NCI-H524 treated with DMSO at 0.1 percent for 48 hours (cell line): ENCODE measurements at regions not wholly inside any gene's neighbourhood (a gene's known extent, or its start where the extent isn't known, plus 50 kb on each side); places are given as distances from the start of the nearest gene placed in this dataset.
"Not testable (repeated sequence)": the region's sequence is repeated elsewhere in the genome, so short reads cannot be mapped to it uniquely, and the experiment has no call there.

ENCODE experiments used
- DNase-seq: peaks from one replicate; lab custom pipeline; 2025; lab: John Stamatoyannopoulos, UW

GRCh38 chr5:156053056-156053455, 273.9 kb upstream of the SGCD start:
- no peak for DNase-seq

DNA sequence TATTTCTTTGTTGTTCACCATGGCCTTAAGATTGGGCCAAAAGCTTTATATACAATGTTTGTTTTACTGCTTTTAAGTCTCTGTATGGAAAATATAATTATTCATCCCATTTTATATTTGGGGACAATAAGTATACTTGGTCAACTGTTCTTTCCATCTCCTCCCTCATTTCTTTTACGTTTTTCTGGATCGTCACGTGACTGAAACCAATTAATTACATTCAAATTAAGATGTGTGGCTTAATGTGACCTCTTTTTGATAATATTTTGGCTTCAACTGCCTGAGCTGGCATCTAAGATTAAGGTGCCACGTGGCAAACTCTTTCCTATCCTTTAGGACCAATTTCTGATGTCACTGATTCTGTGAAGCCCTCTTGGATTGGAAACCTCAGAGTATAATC, 250.1 kb upstream of the SGCD start:
- DNase-seq = no peak

- DNase-seq = no peak
Observed at GRCh38 chr5:156087577-156088110, 239.3 kb upstream of the SGCD start.

GRCh38 chr5:156089955-156090940, 236.7 kb upstream of the SGCD start:
- DNase-seq = not testable (repeated sequence)

- DNase-seq = no peak
Observed at GRCh38 chr5:156093024-156093423, 233.9 kb upstream of the SGCD start.

DNA sequence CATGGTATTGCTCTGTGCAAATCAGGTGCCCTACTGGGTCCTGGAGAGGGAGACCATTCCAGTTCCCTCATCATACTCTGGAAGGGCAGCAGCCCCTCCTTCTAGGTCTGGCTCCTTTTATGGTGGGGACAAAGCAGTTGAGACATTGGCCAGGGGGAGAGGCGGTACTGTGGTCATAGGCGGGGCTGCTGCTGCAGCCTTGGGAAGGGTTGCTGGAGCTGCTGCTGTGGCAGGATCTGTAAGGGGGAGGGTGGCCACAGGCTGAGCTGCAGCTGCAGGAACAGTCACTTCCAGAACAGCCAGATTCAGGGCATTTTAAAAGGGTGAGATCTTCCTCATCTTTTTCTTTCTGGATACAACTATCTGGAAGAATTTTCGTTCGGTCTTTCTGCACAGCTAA, 233.0 kb upstream of the SGCD start:
- no peak for DNase-seq

DNA sequence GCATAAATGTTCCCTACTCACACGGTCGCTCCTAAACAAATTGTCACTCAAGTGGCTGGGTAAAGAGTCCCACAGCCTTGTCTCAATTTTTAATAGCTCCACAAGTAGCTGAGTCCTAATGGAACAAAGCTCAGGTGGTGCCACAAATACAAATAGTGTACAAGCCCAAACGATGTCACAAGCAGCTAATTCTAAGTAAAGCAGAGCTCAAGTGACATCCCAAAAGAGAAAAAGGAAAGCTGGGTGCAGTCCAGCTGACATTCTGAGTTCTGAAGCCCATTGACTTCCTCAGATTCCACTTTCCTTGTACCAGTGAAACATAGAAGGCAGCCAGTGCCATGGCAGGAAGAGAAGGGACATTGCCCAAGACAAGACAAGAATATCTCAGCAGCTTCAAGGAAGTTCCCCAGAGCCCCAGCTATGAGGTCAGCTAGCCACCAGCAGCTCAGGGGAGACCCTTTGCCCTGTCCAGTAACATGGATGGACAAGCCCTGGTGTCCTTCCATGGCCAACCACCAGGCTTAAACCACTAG, 231.2 kb upstream of the SGCD start:
- DNase-seq = no peak

GRCh38 chr5:156096259-156096658, 230.7 kb upstream of the SGCD start:
- DNase-seq = no peak

DNA sequence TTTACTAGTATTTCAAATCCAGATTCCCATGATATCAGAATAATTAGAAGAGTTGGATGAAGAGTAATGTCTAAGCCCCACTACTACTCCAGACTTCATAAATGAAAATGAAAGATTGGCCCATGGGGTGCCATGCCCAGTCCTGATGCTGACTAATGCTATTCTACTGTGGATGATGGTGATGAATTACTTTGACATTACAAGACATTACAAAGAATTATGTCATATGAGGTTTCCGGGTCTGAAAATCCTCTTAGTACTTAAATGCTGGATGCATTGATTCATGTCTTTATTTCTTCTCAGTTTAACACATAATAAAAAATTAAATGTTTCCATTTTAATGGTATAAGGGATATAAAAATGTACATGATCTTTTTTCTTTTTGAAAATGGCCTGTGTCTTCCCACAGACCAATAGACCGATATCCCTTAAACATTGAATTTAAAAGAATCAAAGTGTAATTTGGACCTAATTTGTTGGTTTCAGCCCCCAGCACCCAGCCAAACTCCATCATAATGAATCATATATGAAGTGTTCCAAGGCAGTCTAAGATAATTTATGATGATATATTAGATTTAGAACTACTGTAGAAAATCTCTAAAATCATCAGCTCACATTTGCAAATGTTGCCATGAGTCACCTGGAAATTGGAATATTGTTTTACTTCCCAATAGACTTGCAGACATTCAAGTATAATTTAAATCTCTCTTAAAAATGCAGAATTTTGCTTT, 223.6 kb upstream of the SGCD start:
- DNase-seq = no peak

DNA sequence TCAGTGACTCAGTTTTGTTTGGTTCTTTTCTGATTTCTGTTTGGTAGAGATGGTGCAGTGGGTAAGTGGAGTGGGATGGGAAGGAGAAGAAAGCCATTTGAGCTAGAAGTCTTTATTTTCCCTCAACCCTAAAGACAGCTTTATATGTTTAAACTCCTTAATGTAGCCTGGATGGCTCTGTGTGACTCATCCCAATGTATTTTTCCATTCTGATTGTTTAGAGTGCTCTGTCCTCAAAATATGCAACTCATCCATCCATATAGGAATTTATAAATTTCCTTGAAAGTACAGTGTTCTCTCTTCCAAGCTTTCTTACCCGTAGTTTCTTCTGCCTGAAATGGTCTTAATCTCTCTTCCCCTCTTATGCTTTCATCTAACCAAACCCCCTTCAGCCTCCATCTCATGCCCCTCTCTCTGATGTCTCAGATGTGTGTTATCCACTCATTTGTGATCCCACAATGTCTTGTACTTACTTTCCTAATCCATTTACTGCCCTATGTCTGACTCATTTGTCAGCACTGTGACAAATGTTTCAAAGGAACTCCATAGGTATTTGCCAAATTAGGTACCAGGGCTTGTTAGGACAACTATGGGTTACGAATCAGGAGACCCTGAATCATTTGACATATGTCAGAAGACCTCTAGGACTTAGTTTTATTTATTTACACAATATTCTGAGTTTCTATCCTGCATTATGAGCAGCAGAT, 217.5 kb upstream of the SGCD start:
- DNase-seq = no peak

DNA sequence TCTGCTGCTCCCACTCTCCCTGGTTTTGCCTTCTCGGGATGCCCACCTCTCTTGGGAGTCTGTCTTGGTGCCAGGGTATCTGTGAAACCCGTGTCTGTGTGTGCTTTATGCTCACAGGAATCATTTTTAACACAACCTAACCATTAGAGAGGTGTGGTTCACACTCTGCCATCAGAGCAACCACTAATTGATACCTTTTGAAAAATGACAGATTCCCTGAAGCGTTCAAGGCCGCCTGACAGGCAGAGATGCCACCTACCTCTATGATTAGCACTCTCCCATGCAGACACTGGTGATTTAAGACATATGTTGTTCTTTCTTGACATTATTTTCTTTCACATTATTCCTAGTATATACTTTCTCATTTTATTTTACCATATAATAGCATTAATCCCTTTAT, 207.3 kb upstream of the SGCD start:
- DNase-seq = no peak

DNA sequence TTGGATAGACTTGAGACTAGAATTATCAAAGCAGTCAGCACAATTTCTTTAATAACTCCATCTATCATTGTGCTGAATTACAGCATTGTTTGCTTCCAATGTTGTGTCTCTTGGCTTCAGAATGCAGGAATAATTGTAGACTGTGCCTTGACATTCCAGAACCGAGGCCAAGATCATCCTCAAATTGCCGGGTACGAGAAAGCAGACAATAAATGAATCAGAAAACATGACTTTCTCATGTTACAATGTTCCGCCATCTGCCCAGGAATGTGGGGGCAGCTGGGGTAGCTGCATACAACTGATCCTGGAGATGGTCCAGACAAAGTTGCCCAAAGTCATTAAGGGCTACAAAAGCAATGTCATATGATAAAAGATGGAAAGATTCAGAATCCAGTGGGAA, 206.2 kb upstream of the SGCD start:
- DNase-seq = no peak

GRCh38 chr5:156121234-156121633, 205.7 kb upstream of the SGCD start:
- DNase-seq = no peak

- DNase-seq = no peak
Observed at GRCh38 chr5:156121882-156122281, 205.1 kb upstream of the SGCD start.

DNA sequence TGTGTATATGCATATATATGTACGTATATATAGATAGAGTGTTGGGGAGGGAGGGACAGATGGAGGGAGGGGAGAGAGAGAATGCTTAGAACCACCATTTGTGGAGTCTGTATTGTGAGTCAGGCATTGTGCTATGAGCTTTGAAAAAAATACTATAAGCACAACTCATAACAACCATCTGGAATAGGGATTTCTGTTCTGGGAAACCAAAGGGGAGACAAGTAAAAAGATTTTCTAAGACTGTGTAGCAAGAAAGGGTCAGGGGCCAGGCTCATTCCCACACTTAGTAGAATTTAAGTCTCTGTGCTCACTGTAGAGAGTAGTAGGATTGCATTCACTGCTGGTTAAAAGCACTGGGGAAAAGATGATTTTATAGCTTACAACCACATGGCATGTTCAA, 202.3 kb upstream of the SGCD start:
- no peak for DNase-seq

DNA sequence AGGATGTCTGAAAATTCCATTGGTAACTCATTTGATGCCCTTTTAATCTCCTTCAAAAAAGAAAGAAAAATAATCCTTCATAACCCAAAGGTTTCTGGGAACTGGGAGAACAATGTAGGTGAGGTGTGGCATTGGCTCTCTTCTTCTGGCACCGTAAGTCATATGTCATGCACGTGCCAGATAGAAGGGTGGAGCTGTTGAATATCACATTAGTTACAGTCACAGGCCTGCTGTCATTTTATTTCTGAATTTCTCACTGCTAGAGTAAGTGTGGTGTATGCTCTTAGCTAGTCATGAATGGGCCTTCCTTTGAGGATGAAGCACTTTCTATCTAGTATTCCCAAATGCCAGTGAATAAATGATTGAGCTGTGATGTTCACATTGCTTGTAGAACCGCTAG, 201.8 kb upstream of the SGCD start:
- no peak for DNase-seq

GRCh38 chr5:156126716-156127115, 200.2 kb upstream of the SGCD start:
- no peak for DNase-seq

- no peak for DNase-seq
Observed at GRCh38 chr5:156128026-156128425, 198.9 kb upstream of the SGCD start.

- DNase-seq = no peak
Observed at GRCh38 chr5:156134216-156134615, 192.7 kb upstream of the SGCD start.

DNA sequence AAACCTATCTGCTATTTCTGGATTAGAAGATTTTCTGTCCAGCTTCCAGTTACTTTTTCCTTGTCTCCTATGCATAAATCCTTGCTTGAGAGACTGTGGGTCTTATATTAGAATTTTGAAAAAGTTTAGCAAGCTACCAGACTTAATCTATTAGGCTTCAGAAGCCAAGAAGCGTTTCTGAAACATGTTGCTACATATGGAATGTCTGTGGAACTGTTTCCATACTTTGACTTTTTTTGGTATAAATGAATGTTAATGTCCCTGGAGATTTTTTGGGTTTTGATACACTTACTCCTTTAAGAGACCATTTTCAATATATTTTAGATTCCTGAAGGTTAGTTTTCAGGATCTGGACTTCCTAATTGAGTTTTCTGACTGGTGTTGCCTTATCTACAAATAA, 191.4 kb upstream of the SGCD start:
- DNase-seq = no peak

GRCh38 chr5:156137071-156137869, 189.7 kb upstream of the SGCD start:
- DNase-seq = no peak
